Neural cell (in vitro differentiated cells): ENCODE measurements at regions not wholly inside any gene's neighbourhood (a gene's known extent, or its start where the extent isn't known, plus 50 kb on each side); places are given as distances from the start of the nearest gene placed in this dataset.

Source experiments
- H2AFZ ChIP-seq: fragments of 200-600, 300-800 bp; sonication (generic), shearing (Covaris generic); 2 replicates; pipeline ENCODE4 v1.6.0; 2014; ENCODE audit warnings: low read depth, mild to moderate bottlenecking, antibody characterized with exemption, low read length, moderate library complexity
- H3F3A ChIP-seq: fragments of 200-600 bp; shearing (Covaris generic); 2 replicates; pipeline ENCODE4 v1.6.1; 2016; ENCODE audit warnings: mild to moderate bottlenecking, moderate library complexity, mixed read lengths, antibody characterized with exemption, low read length; ENCODE audit not compliant: insufficient read depth, poor library complexity, severe bottlenecking
- H3K27ac ChIP-seq: fragments of 200-600, 300-800 bp; sonication (generic), shearing (Covaris generic); 2 replicates; pipeline ENCODE4 v1.5.1; 2014; ENCODE audit warnings: mild to moderate bottlenecking, low read length, moderate library complexity
- H3K27me3 ChIP-seq: fragments of 300-800, 200-600 bp; sonication (generic), shearing (Covaris generic); 2 replicates; pipeline ENCODE4 v1.6.0; 2014; ENCODE audit warnings: mild to moderate bottlenecking, low read depth, low read length, moderate library complexity; ENCODE audit not compliant: insufficient read depth
- H3K36me3 ChIP-seq: fragments of 300-800, 200-600 bp; sonication (generic), shearing (Covaris generic); 2 replicates; pipeline ENCODE4 v1.5.1; 2014; ENCODE audit warnings: mild to moderate bottlenecking, antibody characterized with exemption, low read length, moderate library complexity; ENCODE audit not compliant: insufficient read depth
- H3K4me2 ChIP-seq: fragments of 300-800, 200-600 bp; sonication (generic), shearing (Covaris generic); 2 replicates; pipeline ENCODE4 v1.6.0; 2014; ENCODE audit warnings: mild to moderate bottlenecking, low read length
- H3K4me3 ChIP-seq: fragments of 300-800, 200-600 bp; sonication (generic), shearing (Covaris generic); 2 replicates; pipeline ENCODE4 v1.5.1; 2014; ENCODE audit warnings: mild to moderate bottlenecking, low read length, moderate library complexity
- H3K79me2 ChIP-seq: fragments of 200-600 bp; shearing (Covaris generic); replicated peaks from 2 replicates; pipeline ENCODE4 v1.6.0; 2014; ENCODE audit warnings: mild to moderate bottlenecking, low read length, moderate library complexity; ENCODE audit not compliant: insufficient read depth
- H3K9ac ChIP-seq: fragments of 300-800, 200-600 bp; sonication (generic), shearing (Covaris generic); 2 replicates; pipeline ENCODE4 v1.6.1; 2016; ENCODE audit warnings: mild to moderate bottlenecking, low read length, mixed read lengths
- H3K9me2 ChIP-seq: fragments of 200-600 bp; shearing (Covaris generic); 2 replicates; pipeline ENCODE4 v1.6.1; 2016; ENCODE audit warnings: mild to moderate bottlenecking, low read length, mixed read lengths; ENCODE audit not compliant: insufficient read depth
- H3K9me3 ChIP-seq: fragments of 200-600, 300-800 bp; sonication (generic), shearing (Covaris generic); 2 replicates; pipeline ENCODE4 v1.6.1; 2016; ENCODE audit warnings: mild to moderate bottlenecking, mixed run types, low read length, moderate library complexity, mixed read lengths
- H4K20me1 ChIP-seq: fragments of 200-600 bp; shearing (Covaris generic); 2 replicates; pipeline ENCODE4 v1.6.1; 2016; ENCODE audit warnings: mild to moderate bottlenecking, mixed run types; ENCODE audit not compliant: insufficient read depth
- EP300 ChIP-seq: fragments of 450-650 bp; conservative IDR thresholded peaks from 2 replicates; pipeline ENCODE4 v1.6.1; 2014; ENCODE audit warnings: antibody characterized with exemption, mild to moderate bottlenecking, moderate library complexity; ENCODE audit not compliant: poor library complexity, severe bottlenecking
- EZH2 ChIP-seq: fragments of 200-600, 300-800 bp; shearing (Covaris generic), sonication (generic); IDR thresholded peaks from 2 replicates; pipeline ENCODE4 v1.6.1; 2014; ENCODE audit warnings: antibody characterized with exemption, low read length, borderline replicate concordance, mild to moderate bottlenecking; ENCODE audit not compliant: insufficient read depth, poor library complexity, severe bottlenecking
- MXI1 ChIP-seq: fragments of 450-650 bp; conservative IDR thresholded peaks from 2 replicates; pipeline ENCODE4 v1.6.1; 2014; ENCODE audit warnings: antibody characterized with exemption, mild to moderate bottlenecking; ENCODE audit not compliant: poor library complexity, severe bottlenecking
- POLR2AphosphoS5 ChIP-seq: IDR thresholded peaks from 2 replicates; pipeline ENCODE4 v1.6.1; 2012
- RAD21 ChIP-seq: fragments of 450-650 bp; conservative IDR thresholded peaks from 2 replicates; pipeline ENCODE4 v1.6.1; 2014; ENCODE audit warnings: antibody characterized with exemption, mild to moderate bottlenecking, moderate library complexity
- REST ChIP-seq: IDR thresholded peaks from 2 replicates; pipeline ENCODE4 v1.6.1; 2012; ENCODE audit warnings: borderline replicate concordance
- SMC3 ChIP-seq: fragments of 450-650 bp; conservative IDR thresholded peaks from 2 replicates; pipeline ENCODE4 v1.6.1; 2014; ENCODE audit warnings: antibody characterized with exemption, mild to moderate bottlenecking, moderate library complexity; ENCODE audit not compliant: poor library complexity
- TAF1 ChIP-seq: IDR thresholded peaks from 2 replicates; pipeline ENCODE4 v1.6.1; 2012; ENCODE audit warnings: low read depth
- TF ChIP-seq, protein P1 (sequence below): fragments of 450-650 bp; IDR thresholded peaks from 2 replicates; pipeline ENCODE4 v1.5.1; 2014; ENCODE audit warnings: antibody characterized with exemption, mild to moderate bottlenecking, moderate library complexity; ENCODE audit not compliant: poor library complexity, severe bottlenecking

- H3K36me3 ChIP-seq: no peaks in the 10 kb centered on the region
- no peaks in the 10 kb centered on the region for H3K9me2 ChIP-seq
- H3K27me3 ChIP-seq: no peaks in the 10 kb centered on the region
- no peak overlapping the region for H3K27ac ChIP-seq
- H2AFZ ChIP-seq: no peak overlapping the region
- H3K9me3 ChIP-seq: no peaks in the 10 kb centered on the region
- no peak overlapping the region for H3K4me2 ChIP-seq
- TF ChIP-seq EP300 (no peak), POLR2AphosphoS5 (no peak), REST (no peak)
- H3K79me2 ChIP-seq: no peaks in the 10 kb centered on the region
- H3F3A ChIP-seq: no peaks in the 10 kb centered on the region
- H3K9ac ChIP-seq: no peak overlapping the region
- H3K4me3 ChIP-seq: no peak overlapping the region
- H4K20me1 ChIP-seq: no peaks in the 10 kb centered on the region
Observed at GRCh38 chrX:69015156-69015555, 150.1 kb downstream of the PJA1 start.

DNA sequence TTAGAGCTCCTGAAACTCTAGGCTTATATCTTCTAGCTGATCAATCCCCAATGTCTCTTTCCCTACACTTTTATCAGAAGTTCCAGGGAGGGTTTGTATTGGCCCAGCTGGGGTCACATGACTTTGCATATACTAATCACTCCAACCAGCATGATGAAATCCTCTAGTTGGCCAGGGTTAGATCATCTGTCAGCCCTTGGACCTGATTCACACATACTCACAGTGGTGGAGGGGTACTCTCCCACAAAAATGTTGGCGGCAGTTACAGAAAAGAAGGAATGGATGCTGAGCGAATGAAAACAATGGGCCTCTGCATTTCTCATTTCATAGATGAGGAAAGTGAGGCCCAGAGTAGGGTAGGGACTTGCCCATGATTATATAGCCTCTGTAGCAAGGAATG, 151.1 kb downstream of the PJA1 start:
- no peaks in the 10 kb centered on the region for H4K20me1 ChIP-seq
- no peak overlapping the region for H3K4me2 ChIP-seq
- H3F3A ChIP-seq: no peaks in the 10 kb centered on the region
- no peak overlapping the region for H3K27ac ChIP-seq
- H3K4me3 ChIP-seq: no peak overlapping the region
- H3K79me2 ChIP-seq: no peaks in the 10 kb centered on the region
- H3K9me2 ChIP-seq: no peaks in the 10 kb centered on the region
- H3K9ac ChIP-seq: no peak overlapping the region
- H2AFZ ChIP-seq: no peak overlapping the region
- TF ChIP-seq MXI1 (no peak), POLR2AphosphoS5 (no peak), EZH2 (no peak), EP300 (no peak), REST (no peak), TAF1 (no peak), SMC3 (no peak), RAD21 (no peak)
- TF ChIP-seq, protein P1, sequence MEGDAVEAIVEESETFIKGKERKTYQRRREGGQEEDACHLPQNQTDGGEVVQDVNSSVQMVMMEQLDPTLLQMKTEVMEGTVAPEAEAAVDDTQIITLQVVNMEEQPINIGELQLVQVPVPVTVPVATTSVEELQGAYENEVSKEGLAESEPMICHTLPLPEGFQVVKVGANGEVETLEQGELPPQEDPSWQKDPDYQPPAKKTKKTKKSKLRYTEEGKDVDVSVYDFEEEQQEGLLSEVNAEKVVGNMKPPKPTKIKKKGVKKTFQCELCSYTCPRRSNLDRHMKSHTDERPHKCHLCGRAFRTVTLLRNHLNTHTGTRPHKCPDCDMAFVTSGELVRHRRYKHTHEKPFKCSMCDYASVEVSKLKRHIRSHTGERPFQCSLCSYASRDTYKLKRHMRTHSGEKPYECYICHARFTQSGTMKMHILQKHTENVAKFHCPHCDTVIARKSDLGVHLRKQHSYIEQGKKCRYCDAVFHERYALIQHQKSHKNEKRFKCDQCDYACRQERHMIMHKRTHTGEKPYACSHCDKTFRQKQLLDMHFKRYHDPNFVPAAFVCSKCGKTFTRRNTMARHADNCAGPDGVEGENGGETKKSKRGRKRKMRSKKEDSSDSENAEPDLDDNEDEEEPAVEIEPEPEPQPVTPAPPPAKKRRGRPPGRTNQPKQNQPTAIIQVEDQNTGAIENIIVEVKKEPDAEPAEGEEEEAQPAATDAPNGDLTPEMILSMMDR: no peak
- H3K36me3 ChIP-seq: no peaks in the 10 kb centered on the region
- no peaks in the 10 kb centered on the region for H3K9me3 ChIP-seq
- no peaks in the 10 kb centered on the region for H3K27me3 ChIP-seq
